HepG2 (cell line): ENCODE measurements at regions not wholly inside any gene's neighbourhood (a gene's known extent, or its start where the extent isn't known, plus 50 kb on each side); places are given as distances from the start of the nearest gene placed in this dataset.

ENCODE experiments used
- ATAC-seq: fragments of 200-7000 bp; cut with Tn5 transposase; 3 replicates; pipeline ENCODE4 v1.9.1; 2020; ENCODE audit warnings: mild to moderate bottlenecking, moderate library complexity
- BruUV-seq: library from RNA; stranded (reverse); fragments of 400-500 nt; replicated peaks from 2 replicates; lab custom pipeline; 2021; lab: Mats Ljungman, UMichigan
- CTCF ChIA-PET: fragments of 300-600 bp; formaldehyde crosslinking; extraction: SDS; loops from one replicate; lab custom pipeline; 2021; ENCODE audit warnings: low total read pairs, inconsistent platforms, low intra/inter-chr PET ratio; lab: Yijun Ruan, JAX
- POLR2A ChIA-PET: fragments of 350-600 bp; sonication (Branson Sonifier 250); formaldehyde crosslinking; loops from one replicate; lab custom pipeline; 2020; ENCODE audit warnings: antibody characterized with exemption, inconsistent platforms; lab: Yijun Ruan, JAX
- DNase-seq: peaks from one replicate; pipeline ENCODE4 v3.0.0-alpha.2; 2015; ENCODE audit warnings: low spot score
- FAIRE-seq: peaks from 3 replicates; lab custom pipeline; 2011; peaks lifted over from hg19 to GRCh38; lab: Jason Lieb, UNC
- H2AFZ ChIP-seq: one replicate; pipeline ENCODE4 v1.6.1; 2011; ENCODE audit warnings: low read length, inconsistent platforms
- H3K27ac ChIP-seq: fragments of 300-600 bp; 3 replicates; pipeline ENCODE4 v1.8.0; 2011; ENCODE audit warnings: mixed run types, mild to moderate bottlenecking, mixed read lengths, low read length, inconsistent platforms; ENCODE audit not compliant: insufficient read depth; ENCODE audit errors: extremely low read length
- H3K27me3 ChIP-seq, 2 experiments: fragments of 200-600 bp in 1 of 2; 2 replicates in 1 of 2; 3 replicates in 1 of 2; pipeline versions ENCODE4 v1.6.0 to v1.8.0; 2011; ENCODE audit warnings: low read length in 2 of 2, mild to moderate bottlenecking in 2 of 2, moderate library complexity in 2 of 2, inconsistent platforms in 1 of 2; ENCODE audit not compliant: insufficient read depth in 2 of 2, control insufficient read depth in 1 of 2
- H3K36me3 ChIP-seq, 2 experiments: fragments of 200-600 bp in 1 of 2; replicated peaks in 1 of 2; 2 replicates in 1 of 2; 3 replicates in 1 of 2; pipeline versions ENCODE4 v1.5.1 to v1.8.0; 2011; ENCODE audit warnings: low read length in 2 of 2, inconsistent platforms in 1 of 2; ENCODE audit not compliant: insufficient read depth in 2 of 2, control insufficient read depth in 1 of 2
- H3K4me1 ChIP-seq: 2 replicates; pipeline ENCODE4 v1.5.1; 2012; ENCODE audit warnings: low read length, inconsistent platforms; ENCODE audit not compliant: insufficient read depth
- H3K4me2 ChIP-seq: 2 replicates; pipeline ENCODE4 v1.6.0; 2011; ENCODE audit warnings: low read depth, low read length, inconsistent platforms
- H3K4me3 ChIP-seq, 3 experiments: fragments of 200-600 bp in 1 of 3; sonication (generic), shearing (Covaris generic) in 1 of 3; replicated peaks in 1 of 3; 2 replicates each; pipeline ENCODE4 v1.5.1; 2011 to 2016; ENCODE audit warnings: low read length in 3 of 3, inconsistent platforms in 2 of 3, low read depth in 2 of 3, mild to moderate bottlenecking in 2 of 3, control low read depth in 1 of 3, mixed read lengths in 1 of 3; ENCODE audit not compliant: insufficient read depth in 1 of 3
- H3K79me2 ChIP-seq: one replicate; pipeline ENCODE4 v1.6.1; 2011; ENCODE audit warnings: low read length, inconsistent platforms; ENCODE audit not compliant: insufficient read depth
- H3K9ac ChIP-seq: 2 replicates; pipeline ENCODE4 v1.6.0; 2011; ENCODE audit warnings: mild to moderate bottlenecking, low read depth, low read length, inconsistent platforms; ENCODE audit not compliant: insufficient read depth
- H3K9me3 ChIP-seq: 2 replicates; pipeline ENCODE4 v1.5.1; 2012; ENCODE audit warnings: mild to moderate bottlenecking, low read length
- H4K20me1 ChIP-seq: 2 replicates; pipeline ENCODE4 v1.6.0; 2011; ENCODE audit warnings: inconsistent platforms, mild to moderate bottlenecking, low read length, moderate library complexity; ENCODE audit not compliant: insufficient read depth
- BRCA1 ChIP-seq: sonication (generic); formaldehyde crosslinking; IDR thresholded peaks from 2 replicates; pipeline ENCODE4 v1.4.0; 2020; ENCODE audit warnings: missing genetic modification reagents
- CAMTA2 ChIP-seq: sonication (generic); formaldehyde crosslinking; IDR thresholded peaks from 2 replicates; pipeline ENCODE4 v1.4.0; 2020; ENCODE audit warnings: mild to moderate bottlenecking, missing genetic modification reagents, borderline replicate concordance
- IKZF1 ChIP-seq: fragments of 450-650 bp; IDR thresholded peaks from 2 replicates; pipeline ENCODE4 v1.7.1; 2016
- KLF11 ChIP-seq: IDR thresholded peaks from 2 replicates; pipeline ENCODE4 v1.6.1; 2016; ENCODE audit warnings: missing compliant biosample characterization
- PAF1 ChIP-seq: IDR thresholded peaks from 2 replicates; pipeline ENCODE4 v1.6.1; 2016; ENCODE audit warnings: missing genetic modification reagents, missing compliant biosample characterization
- RORA ChIP-seq: sonication (generic); formaldehyde crosslinking; IDR thresholded peaks from 2 replicates; pipeline ENCODE4 v1.5.0; 2020; ENCODE audit warnings: mild to moderate bottlenecking, missing genetic modification reagents, moderate library complexity
- SNAPC5 ChIP-seq: sonication (generic); formaldehyde crosslinking; IDR thresholded peaks from 2 replicates; pipeline ENCODE4 v1.8.1; 2023; ENCODE audit warnings: mild to moderate bottlenecking, missing genetic modification reagents, borderline replicate concordance
- ZBTB44 ChIP-seq: sonication (generic); formaldehyde crosslinking; IDR thresholded peaks from 2 replicates; pipeline ENCODE4 v1.4.0; 2020; ENCODE audit warnings: missing genetic modification reagents
- ZFYVE20 ChIP-seq: sonication (generic); formaldehyde crosslinking; IDR thresholded peaks from 2 replicates; pipeline ENCODE4 v1.8.0; 2023; ENCODE audit warnings: low read depth, mild to moderate bottlenecking, moderate library complexity, missing genetic modification reagents, borderline replicate concordance
- ZNF350 ChIP-seq: sonication (generic); formaldehyde crosslinking; IDR thresholded peaks from 2 replicates; pipeline ENCODE4 v1.4.0; 2020; ENCODE audit warnings: mild to moderate bottlenecking, low read depth, missing genetic modification reagents, borderline replicate concordance
- ZNF580 ChIP-seq: IDR thresholded peaks from 2 replicates; pipeline ENCODE4 v1.6.1; 2016; ENCODE audit warnings: low read depth, borderline replicate concordance
- ZNF709 ChIP-seq: sonication (generic); formaldehyde crosslinking; IDR thresholded peaks from 2 replicates; pipeline ENCODE4 v1.5.0; 2020; ENCODE audit warnings: mild to moderate bottlenecking, missing genetic modification reagents
- WGBS: methylation state at CpG from one replicate; pipeline ENCODE4 v1.1.6; 2017; ENCODE audit warnings: low lambda C conversion rate; 5-methylcytosine and 5-hydroxymethylcytosine counted together
- in situ Hi-C: cut with HindIII; loops from 2 replicates; pipeline ENCODE4 v1.10.0; 2017; ENCODE audit warnings: low pct_unique_long_range_greater_than_20kb; ENCODE audit not compliant: extremely low pct_ligation_motif_present
- intact Hi-C: fragments of 100-400 bp; cut with micrococcal nuclease; formaldehyde crosslinking; loops from one replicate; pipeline ENCODE4 v1.10.0; 2022; ENCODE audit not compliant: unreplicated experiment
- TF ChIP-seq, protein P1 (sequence below): IDR thresholded peaks from 2 replicates; pipeline ENCODE4 v1.6.1; 2016

DNA sequence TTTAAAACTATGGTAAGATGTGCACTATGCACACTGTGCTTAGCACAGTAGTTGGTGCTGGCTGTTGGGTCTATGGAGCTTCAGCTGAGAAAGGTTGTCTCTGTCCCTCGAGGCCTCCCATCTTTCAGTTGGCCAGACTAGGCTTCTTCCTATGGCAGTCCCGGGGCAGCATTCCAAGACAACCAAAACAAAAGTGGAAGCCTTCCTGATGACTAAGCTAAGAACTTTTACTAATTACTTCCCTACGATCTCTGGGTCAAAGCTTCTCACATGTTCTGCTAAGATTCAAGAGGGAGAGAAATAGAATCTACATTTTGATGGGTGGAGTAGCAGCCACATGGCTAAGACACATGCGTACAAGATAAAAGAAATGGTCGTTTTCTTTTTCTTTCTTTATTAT lies 342.8 kb downstream of the TUSC7 start:
- TF ChIP-seq ZNF580 (CRISPR knock-in tag): no peak
- H3K4me2 ChIP-seq: no peak overlapping the region
- no peak overlapping the region for H3K9ac ChIP-seq
- no peaks in the 10 kb centered on the region for H3K4me1 ChIP-seq
- no peaks in the 10 kb centered on the region for H3K36me3 ChIP-seq
- DNase-seq (no peak), ATAC-seq (no peak), FAIRE-seq (no peak)
- no peak overlapping the region for H2AFZ ChIP-seq
- intact Hi-C loops (no loop called here), in situ Hi-C loops (no loop called here)
- H3K27ac ChIP-seq: no peak overlapping the region
- POLR2A ChIA-PET: no interaction called here
- no TSS peak for BruUV-seq
- H3K79me2 ChIP-seq: no peaks in the 10 kb centered on the region
- H3K9me3 ChIP-seq: no peaks in the 10 kb centered on the region
- no peak overlapping the region for H3K4me3 ChIP-seq
- no peaks in the 10 kb centered on the region for H4K20me1 ChIP-seq
- CTCF ChIA-PET: no interaction called here
- 0% methylated on average over 5 of the region's 5 CpGs for WGBS
- no peaks in the 10 kb centered on the region; a peak in 1 of 5 replicates for H3K27me3 ChIP-seq

DNA sequence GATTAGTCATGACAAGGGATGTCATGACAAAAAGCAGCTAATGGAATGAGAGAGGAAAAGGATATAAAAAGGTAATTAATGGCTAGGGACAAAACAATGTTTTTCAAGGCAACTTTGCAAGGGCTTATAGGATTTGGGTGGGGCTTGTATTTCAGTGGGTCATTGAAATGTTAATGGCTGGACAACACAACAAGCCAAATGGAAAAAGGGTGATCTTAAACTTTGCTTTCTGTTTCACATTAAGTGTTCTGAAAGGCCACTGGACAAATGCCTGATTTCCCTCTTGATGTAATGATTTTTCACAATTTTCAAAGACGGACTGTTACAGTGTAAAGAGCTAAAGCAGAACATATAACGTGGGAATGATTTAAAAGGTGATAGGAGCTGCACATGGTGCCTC lies 345.0 kb downstream of the TUSC7 start:
- Histone ChIP-seq H3K27me3 (no peaks in the 10 kb centered on the region), H3K79me2 (no peaks in the 10 kb centered on the region), H3K9ac (no peak overlapping the region), H4K20me1 (no peaks in the 10 kb centered on the region), H3K4me2 (no peak overlapping the region), H3K4me1 (no peaks in the 10 kb centered on the region), H3K36me3 (no peaks in the 10 kb centered on the region), H3K4me3 (no peak overlapping the region), H3K9me3 (no peaks in the 10 kb centered on the region), H3K27ac (no peak overlapping the region), H2AFZ (no peak overlapping the region)
- BruUV-seq: no TSS peak
- in situ Hi-C loops: no loop called here
- POLR2A ChIA-PET: no interaction called here
- CTCF ChIA-PET: no interaction called here
- intact Hi-C loops: no loop called here
- no peak for DNase-seq
- 0% methylated on average over 2 of the region's 2 CpGs for WGBS
- no peak for ATAC-seq
- no peak for FAIRE-seq
- TF ChIP-seq KLF11: no peak
- no peak for TF ChIP-seq ZNF350 (CRISPR knock-in tag)
- no peak for TF ChIP-seq ZNF709 (CRISPR knock-in tag)
- no peak for TF ChIP-seq SNAPC5 (CRISPR knock-in tag)
- TF ChIP-seq RORA (CRISPR knock-in tag): no peak
- TF ChIP-seq, protein P1, sequence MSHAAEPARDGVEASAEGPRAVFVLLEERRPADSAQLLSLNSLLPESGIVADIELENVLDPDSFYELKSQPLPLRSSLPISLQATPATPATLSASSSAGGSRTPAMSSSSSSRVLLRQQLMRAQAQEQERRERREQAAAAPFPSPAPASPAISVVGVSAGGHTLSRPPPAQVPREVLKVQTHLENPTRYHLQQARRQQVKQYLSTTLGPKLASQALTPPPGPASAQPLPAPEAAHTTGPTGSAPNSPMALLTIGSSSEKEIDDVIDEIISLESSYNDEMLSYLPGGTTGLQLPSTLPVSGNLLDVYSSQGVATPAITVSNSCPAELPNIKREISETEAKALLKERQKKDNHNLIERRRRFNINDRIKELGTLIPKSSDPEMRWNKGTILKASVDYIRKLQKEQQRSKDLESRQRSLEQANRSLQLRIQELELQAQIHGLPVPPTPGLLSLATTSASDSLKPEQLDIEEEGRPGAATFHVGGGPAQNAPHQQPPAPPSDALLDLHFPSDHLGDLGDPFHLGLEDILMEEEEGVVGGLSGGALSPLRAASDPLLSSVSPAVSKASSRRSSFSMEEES (CRISPR knock-in tag): no peak
- no peak for TF ChIP-seq BRCA1 (CRISPR knock-in tag)
- no peak for TF ChIP-seq PAF1 (CRISPR knock-in tag)
- no peak for TF ChIP-seq CAMTA2 (CRISPR knock-in tag)
- no peak for TF ChIP-seq ZBTB44 (CRISPR knock-in tag)
- TF ChIP-seq IKZF1: no peak
- no peak for TF ChIP-seq ZFYVE20 (CRISPR knock-in tag)
